Esophagus squamous epithelium (tissue), 4 donors: ENCODE measurements at regions not wholly inside any gene's neighbourhood (a gene's known extent, or its start where the extent isn't known, plus 50 kb on each side); places are given as distances from the start of the nearest gene placed in this dataset.

ENCODE experiments used
- CTCF ChIP-seq, 6 experiments: fragments of 450-650 bp in 4 of 6; fragments of 200-600 bp in 2 of 6; sonication (generic) in 2 of 6; IDR thresholded peaks; one replicate each; pipeline ENCODE4 v1.5.1; 2016 to 2019; ENCODE audit warnings: antibody characterized with exemption in 6 of 6, mild to moderate bottlenecking in 4 of 6, moderate library complexity in 4 of 6
- POLR2A ChIP-seq, 4 donors: fragments of 450-650 bp; IDR thresholded peaks; one replicate each; pipeline ENCODE4 v1.6.1; 2017; ENCODE audit warnings: antibody characterized with exemption in 4 of 4, mild to moderate bottlenecking in 4 of 4, moderate library complexity in 3 of 4

- TF ChIP-seq CTCF (IDR thresholded peaks at IDR 0.05) (no peak), POLR2A (IDR thresholded peaks at IDR 0.05) (no peak)
Measured at GRCh38 chr18:26741758-26742157, 123.7 kb downstream of the AQP4 start.
